H1 (cell line): ENCODE measurements at regions not wholly inside any gene's neighbourhood (a gene's known extent, or its start where the extent isn't known, plus 50 kb on each side); places are given as distances from the start of the nearest gene placed in this dataset.
"Not testable (repeated sequence)": the region's sequence is repeated elsewhere in the genome, so short reads cannot be mapped to it uniquely, and the experiment has no call there.

Experiments used
- CTCF ChIA-PET: fragments of 300-600 bp; sonication (Branson Sonifier 250); formaldehyde crosslinking; loops from one replicate; lab custom pipeline; 2021; ENCODE audit not compliant: partially characterized antibody; lab: Charles Lee
- POLR2A ChIA-PET: fragments of 300-600 bp; sonication (Branson Sonifier 250); formaldehyde crosslinking; loops from one replicate; lab custom pipeline; 2021; ENCODE audit warnings: inconsistent platforms; ENCODE audit not compliant: partially characterized antibody; lab: Charles Lee
- DNase-seq, 2 experiments: peaks; one replicate each; pipeline versions ENCODE4 v3.0.0 to v3.0.0-alpha.2; 2010 to 2022; ENCODE audit warnings: low spot score in 2 of 2, low read depth in 1 of 2, mixed read lengths in 1 of 2
- FAIRE-seq: peaks from 2 replicates; lab custom pipeline; 2011; peaks lifted over from hg19 to GRCh38; lab: Jason Lieb, UNC
- H2AFZ ChIP-seq: 2 replicates; pipeline ENCODE4 v1.8.1; 2012; ENCODE audit warnings: low read length, inconsistent platforms
- H2AK5ac ChIP-seq: 2 replicates; pipeline ENCODE4 v1.6.1; 2013; ENCODE audit warnings: low read depth, low read length
- H2BK120ac ChIP-seq: replicated peaks from 2 replicates; pipeline ENCODE3; 2013; ENCODE audit warnings: low read depth, low read length, inconsistent platforms
- H2BK12ac ChIP-seq: 2 replicates; pipeline ENCODE4 v1.6.1; 2013; ENCODE audit warnings: low read depth, low read length
- H2BK15ac ChIP-seq: 2 replicates; pipeline ENCODE4 v1.6.1; 2013; ENCODE audit warnings: low read length
- H2BK20ac ChIP-seq: 2 replicates; pipeline ENCODE4 v1.6.1; 2013; ENCODE audit warnings: low read length
- H2BK5ac ChIP-seq: 2 replicates; pipeline ENCODE4 v1.6.1; 2013; ENCODE audit warnings: low read depth, low read length
- H3K14ac ChIP-seq: 2 replicates; pipeline ENCODE4 v1.6.1; 2013; ENCODE audit warnings: inconsistent platforms; ENCODE audit not compliant: insufficient read length
- H3K18ac ChIP-seq: 2 replicates; pipeline ENCODE4 v1.6.1; 2013; ENCODE audit warnings: low read length; ENCODE audit errors: extremely low read depth
- H3K23ac ChIP-seq: 2 replicates; pipeline ENCODE4 v1.6.1; 2013; ENCODE audit warnings: inconsistent platforms; ENCODE audit not compliant: insufficient read length
- H3K23me2 ChIP-seq: 2 replicates; pipeline ENCODE4 v1.6.1; 2013; ENCODE audit warnings: low read depth, low read length
- H3K27ac ChIP-seq: 2 replicates; pipeline ENCODE4 v1.6.1; 2011; ENCODE audit warnings: low read depth, low read length, inconsistent platforms
- H3K27me3 ChIP-seq, 4 experiments: replicated peaks in 1 of 4; 1 replicate in 1 of 4; 2 replicates in 3 of 4; pipeline versions ENCODE4 v1.6.1 to v1.8.1; 2011 to 2013; ENCODE audit warnings: low read length in 3 of 4, mild to moderate bottlenecking in 3 of 4, inconsistent platforms in 2 of 4, mixed read lengths in 2 of 4, moderate library complexity in 1 of 4; ENCODE audit not compliant: control insufficient read depth in 3 of 4, insufficient read depth in 3 of 4; ENCODE audit errors: extremely low read depth in 1 of 4
- H3K36me3 ChIP-seq, 4 experiments: 2 replicates each; pipeline versions ENCODE4 v1.6.1 to v1.8.1; 2011 to 2013; ENCODE audit warnings: mild to moderate bottlenecking in 4 of 4, low read length in 3 of 4, moderate library complexity in 2 of 4, control low read depth in 1 of 4, inconsistent platforms in 1 of 4; ENCODE audit not compliant: insufficient read depth in 4 of 4, control insufficient read depth in 2 of 4
- H3K4ac ChIP-seq: replicated peaks from 2 replicates; pipeline ENCODE3; 2013; ENCODE audit warnings: low read length, low read depth, mixed read lengths, inconsistent platforms; ENCODE audit not compliant: insufficient read length
- H3K4me1 ChIP-seq, 4 experiments: replicated peaks in 1 of 4; 1 replicate in 1 of 4; 2 replicates in 3 of 4; pipeline versions ENCODE4 v1.6.1 to v1.8.1; 2011 to 2013; ENCODE audit warnings: low read length in 3 of 4, inconsistent platforms in 2 of 4, mixed read lengths in 1 of 4; ENCODE audit not compliant: insufficient read depth in 4 of 4, control insufficient read depth in 3 of 4
- H3K4me2 ChIP-seq, 2 experiments: 2 replicates each; pipeline versions ENCODE4 v1.6.1 to v1.8.1; 2011 to 2013; ENCODE audit warnings: low read depth in 2 of 2, low read length in 2 of 2, control low read depth in 1 of 2, inconsistent platforms in 1 of 2, mild to moderate bottlenecking in 1 of 2; ENCODE audit not compliant: insufficient read depth in 1 of 2
- H3K4me3 ChIP-seq, 4 experiments: fragments of 200-600, 300-600 bp in 1 of 4; sonication (generic), shearing (Covaris generic), sonication (Bioruptor Twin) in 1 of 4; 2 replicates each; pipeline versions ENCODE4 v1.5.1 to v1.8.1; 2011 to 2016; ENCODE audit warnings: low read length in 4 of 4, low read depth in 3 of 4, control low read depth in 2 of 4, inconsistent platforms in 2 of 4, mild to moderate bottlenecking in 2 of 4, mixed read lengths in 1 of 4, moderate library complexity in 1 of 4; ENCODE audit not compliant: insufficient read depth in 2 of 4; ENCODE audit errors: extremely low read depth in 1 of 4
- H3K56ac ChIP-seq: replicated peaks from 2 replicates; pipeline ENCODE3; 2013; ENCODE audit warnings: low read depth, mild to moderate bottlenecking, mixed read lengths, low read length, inconsistent platforms; ENCODE audit not compliant: insufficient read length
- H3K79me1 ChIP-seq: 2 replicates; pipeline ENCODE4 v1.6.1; 2013; ENCODE audit warnings: low read depth, low read length, control low read depth
- H3K79me2 ChIP-seq, 2 experiments: 2 replicates each; pipeline versions ENCODE4 v1.6.1 to v1.8.1; 2012 to 2013; ENCODE audit warnings: low read length in 2 of 2, mild to moderate bottlenecking in 2 of 2, inconsistent platforms in 1 of 2; ENCODE audit not compliant: insufficient read depth in 2 of 2, control insufficient read depth in 1 of 2
- H3K9ac ChIP-seq, 4 experiments: replicated peaks in 1 of 4; 1 replicate in 1 of 4; 2 replicates in 3 of 4; pipeline versions ENCODE4 v1.6.1 to v1.8.1; 2011 to 2013; ENCODE audit warnings: low read depth in 3 of 4, low read length in 3 of 4, control low read depth in 2 of 4, mild to moderate bottlenecking in 2 of 4, moderate library complexity in 2 of 4, inconsistent platforms in 1 of 4; ENCODE audit errors: extremely low read depth in 1 of 4
- H3K9me3 ChIP-seq, 2 experiments: 2 replicates each; pipeline versions ENCODE4 v1.6.1 to v1.8.1; 2012 to 2013; ENCODE audit warnings: mild to moderate bottlenecking in 2 of 2, moderate library complexity in 2 of 2, control low read depth in 1 of 2, inconsistent platforms in 1 of 2, low read depth in 1 of 2, low read length in 1 of 2, mixed read lengths in 1 of 2; ENCODE audit not compliant: insufficient read depth in 2 of 2
- H4K20me1 ChIP-seq, 2 experiments: replicated peaks in 1 of 2; 2 replicates each; pipeline versions ENCODE3 to v1.8.1; 2011 to 2013; ENCODE audit warnings: inconsistent platforms in 2 of 2, low read length in 2 of 2, mild to moderate bottlenecking in 1 of 2; ENCODE audit not compliant: insufficient read depth in 2 of 2, control insufficient read depth in 1 of 2
- H4K5ac ChIP-seq: 2 replicates; pipeline ENCODE4 v1.6.1; 2013; ENCODE audit warnings: low read length, low read depth, mixed read lengths, inconsistent platforms; ENCODE audit not compliant: insufficient read length
- H4K8ac ChIP-seq: 2 replicates; pipeline ENCODE4 v1.8.0; 2013; ENCODE audit warnings: mild to moderate bottlenecking, moderate library complexity, low read length, inconsistent platforms; ENCODE audit not compliant: insufficient read depth; ENCODE audit errors: extremely low read depth
- H4K91ac ChIP-seq: replicated peaks from 2 replicates; pipeline ENCODE3; 2013; ENCODE audit warnings: low read length, mixed read lengths, inconsistent platforms; ENCODE audit not compliant: insufficient read length
- WGBS, 2 experiments: shearing (Covaris generic) in 1 of 2; methylation state at CpG; one replicate each; pipeline versions ENCODE4 v1.1.6 to v1.1.7; 2013 to 2015; ENCODE audit warnings: low lambda C conversion rate in 2 of 2, mixed read lengths in 2 of 2, inconsistent platforms in 1 of 2, low coverage in 1 of 2, missing lambda C conversion rate in 1 of 2; ENCODE audit not compliant: insufficient replicate concordance in 2 of 2, insufficient coverage in 1 of 2, insufficient read length in 1 of 2; ENCODE audit errors: extremely low coverage in 1 of 2, missing lambda C conversion rate in 1 of 2; 5-methylcytosine and 5-hydroxymethylcytosine counted together

DNA sequence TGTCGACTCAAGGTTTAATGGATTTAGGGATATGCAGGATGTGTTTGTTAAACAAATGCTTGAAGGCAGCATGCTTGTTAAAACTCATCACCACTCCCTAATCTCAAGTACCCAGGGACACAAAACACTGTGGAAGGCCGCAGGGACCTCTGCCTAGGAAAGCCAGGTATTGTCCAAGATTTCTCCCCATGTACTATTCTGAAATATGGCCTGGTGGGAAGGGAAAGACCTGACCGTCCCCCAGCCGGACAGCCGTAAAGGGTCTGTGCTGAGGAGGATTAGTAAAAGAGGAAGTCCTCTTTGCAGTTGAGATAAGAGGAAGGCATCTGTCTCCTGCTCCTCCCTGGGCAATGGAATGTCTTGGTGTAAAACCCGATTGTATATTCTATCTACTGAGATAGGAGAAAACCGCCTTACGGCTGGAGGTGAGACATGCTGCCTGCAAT is 85.3 kb upstream of the ZNF322 start:
- H3K27ac ChIP-seq, H2AFZ ChIP-seq, H4K8ac ChIP-seq, H2BK120ac ChIP-seq, H2AK5ac ChIP-seq, H3K79me2 ChIP-seq, H3K4ac ChIP-seq, H3K23me2 ChIP-seq, H3K23ac ChIP-seq, POLR2A ChIA-PET, H3K9me3 ChIP-seq, FAIRE-seq, H2BK20ac ChIP-seq, H2BK12ac ChIP-seq, H3K4me1 ChIP-seq, H4K20me1 ChIP-seq, H4K5ac ChIP-seq, H2BK5ac ChIP-seq, H3K27me3 ChIP-seq, CTCF ChIA-PET, H3K18ac ChIP-seq, H3K14ac ChIP-seq, H2BK15ac ChIP-seq, H4K91ac ChIP-seq, H3K79me1 ChIP-seq, H3K36me3 ChIP-seq, H3K9ac ChIP-seq, H3K56ac ChIP-seq: not testable (repeated sequence)
- Histone ChIP-seq H3K4me3 (peak overlapping the region in 3 of 4 experiments; percentile 83 to 88 (median 85); a peak in 4 of 8 replicates), H3K4me2 (peak overlapping the region; percentile 83 to 99)
- peak in 1 of 2 experiments; percentile 43 for DNase-seq
- 61% methylated on average over 8 of the region's 8 CpGs; no CpG with 5 or more reads in 1 of the 2 experiments for WGBS, 2 experiments

- POLR2A ChIA-PET, H3K27me3 ChIP-seq, H3K36me3 ChIP-seq, H3K4me3 ChIP-seq, H2AK5ac ChIP-seq, FAIRE-seq, CTCF ChIA-PET, H2BK20ac ChIP-seq, H2BK15ac ChIP-seq, H4K8ac ChIP-seq, H3K56ac ChIP-seq, H3K79me1 ChIP-seq, H3K4ac ChIP-seq, H2BK12ac ChIP-seq, H4K91ac ChIP-seq, H2BK120ac ChIP-seq, H3K18ac ChIP-seq, H3K23me2 ChIP-seq, H4K5ac ChIP-seq, H3K4me1 ChIP-seq, H2AFZ ChIP-seq, H3K23ac ChIP-seq, H3K9me3 ChIP-seq, H3K79me2 ChIP-seq, H2BK5ac ChIP-seq, H4K20me1 ChIP-seq, H3K27ac ChIP-seq, H3K9ac ChIP-seq, H3K14ac ChIP-seq: not testable (repeated sequence)
- H3K4me2 ChIP-seq = peak overlapping the region in 1 of 2 experiments; percentile 99; a peak in 1 of 4 replicates
- DNase-seq = peak in 1 of 2 experiments; percentile 11
- WGBS, 2 experiments = 87% methylated on average over 8 of the region's 8 CpGs; no CpG with 5 or more reads in 1 of the 2 experiments
These were observed 86.4 kb upstream of the ZNF322 start for GRCh38 chr6:26745964-26746363.
